D721Med (cell line): ENCODE measurements at regions not wholly inside any gene's neighbourhood (a gene's known extent, or its start where the extent isn't known, plus 50 kb on each side); places are given as distances from the start of the nearest gene placed in this dataset.

Source experiments
- DNase-seq: peaks from one replicate; pipeline ENCODE4 v3.0.0; 2011; ENCODE audit warnings: low spot score; ENCODE audit not compliant: insufficient read length
- FAIRE-seq: peaks from 2 replicates; lab custom pipeline; 2011; peaks lifted over from hg19 to GRCh38; lab: Jason Lieb, UNC
- CTCF ChIP-seq: IDR thresholded peaks from 2 replicates; pipeline ENCODE4 v1.5.1; 2012; ENCODE audit warnings: mild to moderate bottlenecking, control low read depth; ENCODE audit not compliant: insufficient read depth; ENCODE audit errors: missing control alignments

- no peak for TF ChIP-seq CTCF
- FAIRE-seq (no peak), DNase-seq (no peak)
Measured at GRCh38 chr11:129596351-129596750, 219.3 kb upstream of the TMEM45B start.

GRCh38 chr11:129598378-129598777 is 217.3 kb upstream of the TMEM45B start:
- DNase-seq (no peak), FAIRE-seq (no peak)
- TF ChIP-seq CTCF = no peak

GRCh38 chr11:129605815-129606214 is 209.8 kb upstream of the TMEM45B start:
- no peak for FAIRE-seq
- TF ChIP-seq CTCF = no peak

GRCh38 chr11:129608711-129609110 is 206.9 kb upstream of the TMEM45B start:
- no peak for TF ChIP-seq CTCF
- no peak for DNase-seq
- no peak for FAIRE-seq

More at GRCh38 chr11:129605815-129606214, 209.8 kb upstream of the TMEM45B start:
- DNase-seq = no peak

GRCh38 chr11:129610125-129610524 is 205.5 kb upstream of the TMEM45B start:
- DNase-seq (no peak), FAIRE-seq (no peak)
- TF ChIP-seq CTCF = no peak

- DNase-seq (no peak), FAIRE-seq (no peak)
- no peak for TF ChIP-seq CTCF
Measured at GRCh38 chr11:129610545-129610944, 205.1 kb upstream of the TMEM45B start.

- TF ChIP-seq CTCF = no peak
- FAIRE-seq (no peak), DNase-seq (no peak)
Measured at GRCh38 chr11:129611661-129612446, 203.8 kb upstream of the TMEM45B start.
